Lung (tissue), 11 donors: ENCODE measurements at regions not wholly inside any gene's neighbourhood (a gene's known extent, or its start where the extent isn't known, plus 50 kb on each side); places are given as distances from the start of the nearest gene placed in this dataset.

Source experiments
- ATAC-seq: fragments of 200-7000 bp; cut with Tn5 transposase; one replicate; pipeline ENCODE4 v1.9.1; 2020; ENCODE audit warnings: moderate number of reproducible peaks; ENCODE audit not compliant: insufficient read depth, low FRiP score
- DNase-seq, 3 donors: peaks; one replicate each; pipeline ENCODE4 v3.0.0-alpha.2; 2013 to 2017
- H3K27ac ChIP-seq, 2 donors: one replicate each; pipeline ENCODE4 v1.5.1; 2013; ENCODE audit warnings: mild to moderate bottlenecking in 2 of 2, moderate library complexity in 2 of 2, control low read depth in 1 of 2, inconsistent platforms in 1 of 2, low read depth in 1 of 2, low read length in 1 of 2
- H3K27me3 ChIP-seq, 3 donors: one replicate each; pipeline ENCODE4 v1.5.1; 2013; ENCODE audit warnings: low read length in 2 of 3; ENCODE audit not compliant: control insufficient read depth in 3 of 3, insufficient read depth in 3 of 3
- H3K36me3 ChIP-seq, 4 donors: one replicate each; pipeline ENCODE4 v1.5.1; 2013; ENCODE audit warnings: low read length in 4 of 4, mild to moderate bottlenecking in 1 of 4, moderate library complexity in 1 of 4; ENCODE audit not compliant: control insufficient read depth in 4 of 4, insufficient read depth in 4 of 4
- H3K4me1 ChIP-seq, 5 donors: one replicate each; pipeline ENCODE4 v1.5.1; 2013; ENCODE audit warnings: low read length in 5 of 5, mild to moderate bottlenecking in 2 of 5, moderate library complexity in 1 of 5; ENCODE audit not compliant: control insufficient read depth in 5 of 5, insufficient read depth in 5 of 5
- H3K4me3 ChIP-seq: one replicate; pipeline ENCODE4 v1.5.1; 2013; ENCODE audit warnings: mild to moderate bottlenecking, control low read depth, moderate library complexity
- H3K9ac ChIP-seq, 2 donors: one replicate each; pipeline ENCODE4 v1.5.1; 2013; ENCODE audit warnings: low read length in 2 of 2, control low read depth in 1 of 2; ENCODE audit not compliant: insufficient read depth in 1 of 2
- H3K9me3 ChIP-seq, 4 donors: one replicate each; pipeline ENCODE4 v1.5.1; 2013; ENCODE audit warnings: low read length in 3 of 4, mild to moderate bottlenecking in 1 of 4, moderate library complexity in 1 of 4; ENCODE audit not compliant: control insufficient read depth in 4 of 4, insufficient read depth in 3 of 4
- CTCF ChIP-seq: IDR thresholded peaks from 2 replicates; pipeline ENCODE4 v1.5.1; 2012; ENCODE audit warnings: mild to moderate bottlenecking; ENCODE audit errors: control extremely low read depth, extremely low read depth
- WGBS, 2 donors: extraction: QIAGEN DNeasy Blood & Tissue Kit; methylation state at CpG; one replicate each; pipeline ENCODE4 v1.1.7; 2013; 5-methylcytosine and 5-hydroxymethylcytosine counted together
- donor health status: control.
- donor health status: control.
- donor health status: Bipolar disorder and iron deficiency.
- donor health status: healthy.
- donor health status: DM: yes; HTN: yes; CAD: no.

- Histone ChIP-seq H3K9ac (no peak overlapping the region), H3K4me3 (no peak overlapping the region), H3K27ac (no peak overlapping the region), H3K36me3 (no peaks in the 10 kb centered on the region), H3K9me3 (no peaks in the 10 kb centered on the region), H3K4me1 (peaks cover 0 to 14% (median 7%) of the 10 kb centered on the region in 5 donors), H3K27me3 (no peaks in the 10 kb centered on the region)
- WGBS, 2 donors: 93 to 94% methylated on average over 8 of the region's 8 CpGs
- no peak for DNase-seq
- ATAC-seq: no peak
- TF ChIP-seq CTCF: no peak
These were observed 90.8 kb upstream of the CALM2 start for GRCh38 chr2:47266939-47267710.

- ATAC-seq (no peak), DNase-seq (no peak)
- no peaks in the 10 kb centered on the region for H3K36me3 ChIP-seq
- no peak overlapping the region for H3K27ac ChIP-seq
- H3K4me1 ChIP-seq: peaks cover 0 to 8% (median 7%) of the 10 kb centered on the region in 5 donors
- H3K4me3 ChIP-seq: no peak overlapping the region
- no peaks in the 10 kb centered on the region for H3K9me3 ChIP-seq
- 60 to 66% methylated on average over 5 of the region's 5 CpGs for WGBS, 2 donors
- TF ChIP-seq CTCF: no peak
- H3K9ac ChIP-seq: no peak overlapping the region
- no peaks in the 10 kb centered on the region for H3K27me3 ChIP-seq
These were observed 89.5 kb upstream of the CALM2 start for GRCh38 chr2:47265751-47266231.

- no peak for TF ChIP-seq CTCF
- H3K9me3 ChIP-seq: no peaks in the 10 kb centered on the region
- H3K36me3 ChIP-seq: no peaks in the 10 kb centered on the region
- peaks cover 0 to 8% (median 7%) of the 10 kb centered on the region in 5 donors for H3K4me1 ChIP-seq
- no peak overlapping the region for H3K27ac ChIP-seq
- no peak overlapping the region for H3K4me3 ChIP-seq
- DNase-seq (no peak), ATAC-seq (no peak)
- no peak overlapping the region for H3K9ac ChIP-seq
- H3K27me3 ChIP-seq: no peaks in the 10 kb centered on the region
- 65 to 76% methylated on average over 8 of the region's 8 CpGs for WGBS, 2 donors
These were observed 88.8 kb upstream of the CALM2 start for GRCh38 chr2:47265158-47265557.
